Fibroblast of villous mesenchyme (primary cell): ENCODE measurements at regions not wholly inside any gene's neighbourhood (a gene's known extent, or its start where the extent isn't known, plus 50 kb on each side); places are given as distances from the start of the nearest gene placed in this dataset.
A peak's percentile ranks its signal among the peaks of the same experiment; 100 is the strongest.

Experiments
- DNase-seq: peaks from one replicate; pipeline ENCODE4 v3.0.0-alpha.2; 2010; ENCODE audit warnings: low read depth
- H3K4me3 ChIP-seq: 2 replicates; pipeline ENCODE4 v1.5.1; 2011; ENCODE audit warnings: low read depth, mild to moderate bottlenecking, low read length
- CTCF ChIP-seq: IDR thresholded peaks from 2 replicates; pipeline ENCODE4 v1.5.1; 2012; ENCODE audit warnings: low read depth, mild to moderate bottlenecking, low read length; ENCODE audit not compliant: insufficient read depth

GRCh38 chr17:77862890-77863813 is 95.4 kb upstream of the TNRC6C start:
- no peak for TF ChIP-seq CTCF
- DNase-seq: no peak

GRCh38 chr17:77863814-77864161 is 94.7 kb upstream of the TNRC6C start:
- no peak overlapping the region for H3K4me3 ChIP-seq
- TF ChIP-seq CTCF: no peak
- DNase-seq: peak; percentile 19

More at GRCh38 chr17:77862890-77863813, 95.4 kb upstream of the TNRC6C start:
- no peak overlapping the region for H3K4me3 ChIP-seq

DNA sequence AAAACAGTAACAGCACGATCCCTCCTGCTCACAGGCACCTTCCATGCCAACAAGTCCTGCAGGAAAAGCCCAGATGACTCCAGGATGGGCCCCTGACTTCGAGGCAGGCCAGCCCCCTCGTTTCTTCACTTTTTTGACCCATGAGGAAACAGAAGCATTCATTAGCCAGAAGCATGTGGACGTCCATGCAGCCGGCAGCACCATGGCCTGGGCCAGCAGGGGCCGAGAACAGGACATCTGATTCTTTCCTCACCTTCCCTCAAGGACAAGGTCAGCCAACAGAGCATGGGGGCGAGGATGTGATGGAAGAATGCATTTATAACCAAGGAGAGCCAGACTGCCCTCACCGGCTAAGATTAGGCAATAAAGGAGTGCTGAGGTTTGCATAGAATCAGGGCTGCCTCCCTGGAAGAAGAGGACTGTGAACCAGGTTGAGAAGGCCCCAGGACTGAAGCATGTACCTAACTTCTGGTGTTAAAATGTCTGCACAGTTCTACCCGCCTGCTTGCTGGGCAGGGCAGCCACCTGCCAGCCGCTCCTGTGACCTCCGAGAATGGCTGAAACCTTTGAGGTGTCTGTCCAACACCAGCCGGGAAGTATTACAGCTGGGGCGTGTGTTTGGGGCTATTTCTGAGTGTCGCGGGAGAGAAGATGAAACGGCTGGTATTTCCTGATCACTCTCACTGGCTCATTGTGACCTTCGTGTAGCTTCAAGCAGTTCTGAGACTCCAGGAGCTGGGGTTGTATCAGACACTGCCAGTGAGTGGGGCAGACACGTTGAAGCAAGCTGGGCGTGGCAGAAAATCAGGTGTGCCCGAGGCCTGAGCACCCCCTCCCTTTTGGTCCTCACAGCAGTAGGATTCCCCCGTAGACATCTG is 94.0 kb upstream of the TNRC6C start:
- no peak for DNase-seq
- H3K4me3 ChIP-seq: no peak overlapping the region
- no peak for TF ChIP-seq CTCF

GRCh38 chr17:77865112-77865611 is 93.3 kb upstream of the TNRC6C start:
- H3K4me3 ChIP-seq: no peak overlapping the region
- DNase-seq: no peak
- no peak for TF ChIP-seq CTCF

DNA sequence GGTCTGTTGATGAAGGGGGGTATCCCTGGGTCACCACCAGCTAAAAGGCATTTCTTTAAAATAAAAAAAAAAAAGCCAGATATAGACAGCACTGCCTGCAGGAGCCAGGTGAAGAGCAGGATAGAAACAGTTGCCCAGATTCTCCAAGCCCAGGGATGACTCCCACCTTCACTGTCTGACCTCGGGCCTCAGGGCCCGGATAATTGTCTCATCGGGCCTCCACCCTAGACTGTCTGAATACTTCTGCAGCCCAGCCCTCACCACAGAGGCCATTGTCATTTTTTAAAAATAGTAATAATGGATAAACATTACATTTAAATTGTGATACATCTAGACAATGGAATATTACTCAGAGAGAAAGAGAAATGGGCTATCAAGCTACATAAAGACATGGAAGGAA is 92.8 kb upstream of the TNRC6C start:
- no peak for TF ChIP-seq CTCF
- DNase-seq: no peak
- no peak overlapping the region for H3K4me3 ChIP-seq

GRCh38 chr17:77867308-77867781 is 91.2 kb upstream of the TNRC6C start:
- no peak for DNase-seq
- H3K4me3 ChIP-seq: no peak overlapping the region
- TF ChIP-seq CTCF: no peak
